ENCODE measurements at regions not wholly inside any gene's neighbourhood (a gene's known extent, or its start where the extent isn't known, plus 50 kb on each side); places are given as distances from the start of the nearest gene placed in this dataset.

DNA sequence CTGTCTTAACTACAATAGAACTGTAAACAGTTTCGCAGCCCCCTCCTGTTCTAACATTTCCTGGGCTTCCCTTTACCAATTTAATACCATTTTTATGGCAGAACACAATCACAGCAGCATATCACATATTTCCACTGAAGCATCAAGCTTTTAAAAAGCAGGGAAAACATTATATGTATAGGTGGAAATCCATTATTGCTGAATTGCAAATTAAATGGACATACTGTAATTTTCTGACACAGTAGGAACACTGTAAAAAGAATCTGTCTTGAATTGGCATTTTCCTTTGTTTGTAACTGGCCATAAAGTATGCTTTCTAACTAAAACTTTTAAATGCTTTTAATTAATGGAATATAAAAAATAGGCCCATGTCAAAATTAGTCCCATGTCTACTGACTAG lies 1385.8 kb downstream of the SI start:
- Mint-ChIP-seq H3K27me3 (ENCODE audit: low read depth, poor library complexity) (no peaks in the 10 kb centered on the region), H3K27ac (no peak overlapping the region), H3K4me1 (no peaks in the 10 kb centered on the region), H3K4me3 (no peak overlapping the region), H3K9me3 (peaks cover 19% of the 10 kb centered on the region), H3K36me3 (ENCODE audit: low read depth) (no peaks in the 10 kb centered on the region)
- TF ChIP-seq, protein P1, sequence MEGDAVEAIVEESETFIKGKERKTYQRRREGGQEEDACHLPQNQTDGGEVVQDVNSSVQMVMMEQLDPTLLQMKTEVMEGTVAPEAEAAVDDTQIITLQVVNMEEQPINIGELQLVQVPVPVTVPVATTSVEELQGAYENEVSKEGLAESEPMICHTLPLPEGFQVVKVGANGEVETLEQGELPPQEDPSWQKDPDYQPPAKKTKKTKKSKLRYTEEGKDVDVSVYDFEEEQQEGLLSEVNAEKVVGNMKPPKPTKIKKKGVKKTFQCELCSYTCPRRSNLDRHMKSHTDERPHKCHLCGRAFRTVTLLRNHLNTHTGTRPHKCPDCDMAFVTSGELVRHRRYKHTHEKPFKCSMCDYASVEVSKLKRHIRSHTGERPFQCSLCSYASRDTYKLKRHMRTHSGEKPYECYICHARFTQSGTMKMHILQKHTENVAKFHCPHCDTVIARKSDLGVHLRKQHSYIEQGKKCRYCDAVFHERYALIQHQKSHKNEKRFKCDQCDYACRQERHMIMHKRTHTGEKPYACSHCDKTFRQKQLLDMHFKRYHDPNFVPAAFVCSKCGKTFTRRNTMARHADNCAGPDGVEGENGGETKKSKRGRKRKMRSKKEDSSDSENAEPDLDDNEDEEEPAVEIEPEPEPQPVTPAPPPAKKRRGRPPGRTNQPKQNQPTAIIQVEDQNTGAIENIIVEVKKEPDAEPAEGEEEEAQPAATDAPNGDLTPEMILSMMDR (IDR thresholded peaks at IDR 0.05), result no peak
- DNase-seq, result no peak

DNA sequence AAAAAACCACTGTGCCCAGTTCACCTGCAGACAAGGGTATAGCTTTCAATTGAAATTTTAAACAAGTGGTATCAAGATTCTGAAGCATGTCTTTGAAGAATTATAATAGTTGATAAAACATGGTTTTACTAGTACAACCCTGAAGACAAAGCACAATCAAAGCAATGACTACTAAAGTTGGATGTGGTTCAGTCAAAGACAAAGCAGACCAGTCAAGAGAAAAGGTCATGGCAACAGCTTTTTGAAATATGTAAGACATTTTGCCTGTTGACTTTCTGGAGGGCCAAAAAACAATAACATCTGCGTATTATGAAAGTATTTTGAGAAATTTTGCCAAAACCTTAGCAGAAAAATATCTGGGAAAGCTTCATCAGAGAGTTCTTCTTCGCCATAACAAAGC lies 1393.6 kb downstream of the SI start:
- no peak overlapping the region for H3K4me3 Mint-ChIP-seq
- H3K27me3 Mint-ChIP-seq (ENCODE audit: low read depth, poor library complexity), result no peaks in the 10 kb centered on the region
- H3K4me1 Mint-ChIP-seq, result no peaks in the 10 kb centered on the region
- TF ChIP-seq, protein P1 (IDR thresholded peaks at IDR 0.05), result no peak
- no peak for DNase-seq
- H3K9me3 Mint-ChIP-seq, result peaks cover 12% of the 10 kb centered on the region
- no peaks in the 10 kb centered on the region for H3K36me3 Mint-ChIP-seq (ENCODE audit: low read depth)
- H3K27ac Mint-ChIP-seq, result no peak overlapping the region

DNA sequence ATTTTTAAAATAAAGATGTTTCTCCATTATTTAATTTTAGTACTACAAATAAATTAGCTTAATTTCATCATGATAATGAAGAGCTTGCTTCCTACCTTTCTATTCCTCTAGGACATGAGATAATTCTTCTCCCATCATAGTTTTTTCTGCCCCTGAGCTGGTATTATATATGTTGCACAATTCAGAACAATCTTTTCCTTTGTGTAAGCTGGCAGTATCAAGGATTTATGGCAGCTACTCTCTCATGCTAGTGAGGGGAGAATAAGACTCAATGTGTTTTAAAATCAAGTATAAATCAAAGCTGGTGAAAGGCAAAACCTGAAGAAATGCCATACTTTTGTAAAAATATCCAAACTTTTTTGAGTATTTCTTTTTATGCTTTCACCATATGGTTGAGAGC lies 1405.3 kb downstream of the SI start:
- no peaks in the 10 kb centered on the region for H3K36me3 Mint-ChIP-seq (ENCODE audit: low read depth)
- H3K27me3 Mint-ChIP-seq (ENCODE audit: low read depth, poor library complexity), result no peaks in the 10 kb centered on the region
- H3K4me1 Mint-ChIP-seq, result no peaks in the 10 kb centered on the region
- no peak overlapping the region for H3K27ac Mint-ChIP-seq
- TF ChIP-seq, protein P1 (IDR thresholded peaks at IDR 0.05), result no peak
- H3K9me3 Mint-ChIP-seq, result no peaks in the 10 kb centered on the region
- H3K4me3 Mint-ChIP-seq, result no peak overlapping the region
- no peak for DNase-seq

DNA sequence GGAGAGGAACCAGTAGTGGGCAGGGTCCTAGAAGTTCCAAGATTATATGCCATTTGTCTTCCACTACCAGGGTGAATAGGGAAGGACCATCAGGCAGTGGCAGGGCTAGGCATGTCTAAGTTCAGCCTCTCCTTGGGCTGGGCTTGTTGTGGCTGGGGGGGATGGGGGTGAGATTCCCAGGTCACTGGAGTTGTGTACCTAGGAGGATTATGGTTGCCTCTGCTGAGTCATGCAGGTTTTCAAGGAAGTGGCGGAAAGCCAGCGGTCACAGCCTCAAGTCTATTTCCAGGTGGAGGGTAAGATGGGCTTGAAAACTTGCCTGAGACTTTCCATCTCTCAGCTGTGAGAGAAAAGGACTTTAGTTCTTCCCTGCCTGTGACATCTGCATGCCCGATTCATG lies 1407.1 kb downstream of the SI start:
- Mint-ChIP-seq H3K36me3 (ENCODE audit: low read depth) (no peaks in the 10 kb centered on the region), H3K27me3 (ENCODE audit: low read depth, poor library complexity) (peaks cover 3% of the 10 kb centered on the region), H3K4me1 (no peaks in the 10 kb centered on the region), H3K9me3 (no peaks in the 10 kb centered on the region), H3K27ac (no peak overlapping the region), H3K4me3 (no peak overlapping the region)
- TF ChIP-seq, protein P1 (IDR thresholded peaks at IDR 0.05), result no peak
- no peak for DNase-seq

DNA sequence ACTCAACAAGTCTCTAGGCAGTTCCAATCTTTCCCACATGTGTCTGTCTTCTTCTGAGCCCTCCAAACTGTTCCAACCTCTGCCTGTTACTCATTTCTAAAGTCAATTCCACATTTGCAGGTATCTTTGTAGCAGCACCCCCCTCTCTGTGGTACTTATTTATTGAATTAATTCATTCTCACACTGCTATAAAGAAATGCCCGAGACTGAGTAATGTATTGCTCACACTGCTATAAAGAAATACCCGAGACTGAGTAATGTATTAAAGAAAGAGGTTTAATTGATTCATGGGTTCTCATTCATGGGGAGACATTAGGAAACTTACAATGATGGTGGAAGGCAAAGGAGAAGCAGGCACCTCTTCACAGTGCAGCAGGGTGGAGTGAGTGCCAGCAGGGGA lies 1413.8 kb downstream of the SI start:
- TF ChIP-seq, protein P1 (IDR thresholded peaks at IDR 0.05), result no peak
- Mint-ChIP-seq H3K9me3 (no peaks in the 10 kb centered on the region), H3K27ac (no peak overlapping the region), H3K4me3 (no peak overlapping the region), H3K27me3 (ENCODE audit: low read depth, poor library complexity) (peaks cover 3% of the 10 kb centered on the region), H3K4me1 (no peaks in the 10 kb centered on the region), H3K36me3 (ENCODE audit: low read depth) (no peaks in the 10 kb centered on the region)
- no peak for DNase-seq

DNA sequence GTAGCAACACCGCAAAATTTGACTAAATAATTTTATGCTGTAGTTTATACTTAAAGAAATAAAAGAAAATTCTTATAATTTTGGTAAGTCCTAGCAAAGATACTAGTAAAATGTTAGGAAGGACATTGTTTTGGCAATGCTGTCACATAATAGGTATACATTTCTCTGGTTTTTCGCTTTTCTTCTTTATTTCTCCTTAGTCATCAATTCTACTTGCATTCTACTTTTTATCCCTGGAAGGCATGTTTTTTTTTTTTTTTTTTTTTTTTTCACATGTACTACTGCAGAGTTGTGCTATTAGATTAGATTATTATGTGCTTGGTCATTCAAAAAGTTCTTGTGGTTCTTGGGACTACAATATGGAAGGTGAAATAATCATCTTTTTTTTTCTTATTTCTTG lies 1421.2 kb downstream of the SI start:
- DNase-seq, result no peak
- TF ChIP-seq, protein P1 (IDR thresholded peaks at IDR 0.05), result no peak
- Mint-ChIP-seq H3K36me3 (ENCODE audit: low read depth) (no peaks in the 10 kb centered on the region), H3K27me3 (ENCODE audit: low read depth, poor library complexity) (peaks cover 3% of the 10 kb centered on the region), H3K9me3 (no peaks in the 10 kb centered on the region), H3K27ac (no peak overlapping the region), H3K4me1 (no peaks in the 10 kb centered on the region), H3K4me3 (no peak overlapping the region)

Data from nephron progenitor cell (in vitro differentiated cells).